PC-9 (cell line): ENCODE measurements at regions not wholly inside any gene's neighbourhood (a gene's known extent, or its start where the extent isn't known, plus 50 kb on each side); places are given as distances from the start of the nearest gene placed in this dataset.

Source experiments
- EZH2 ChIP-seq: fragments of 200-600 bp; sonication (generic); IDR thresholded peaks from 2 replicates; pipeline ENCODE4 v1.8.0; 2017; ENCODE audit warnings: antibody characterized with exemption, low read depth
- TF ChIP-seq, protein P1 (sequence below): fragments of 200-600 bp; sonication (generic); conservative IDR thresholded peaks from 2 replicates; pipeline ENCODE4 v1.6.1; 2017; ENCODE audit warnings: mixed run types, antibody characterized with exemption, mild to moderate bottlenecking, moderate library complexity

DNA sequence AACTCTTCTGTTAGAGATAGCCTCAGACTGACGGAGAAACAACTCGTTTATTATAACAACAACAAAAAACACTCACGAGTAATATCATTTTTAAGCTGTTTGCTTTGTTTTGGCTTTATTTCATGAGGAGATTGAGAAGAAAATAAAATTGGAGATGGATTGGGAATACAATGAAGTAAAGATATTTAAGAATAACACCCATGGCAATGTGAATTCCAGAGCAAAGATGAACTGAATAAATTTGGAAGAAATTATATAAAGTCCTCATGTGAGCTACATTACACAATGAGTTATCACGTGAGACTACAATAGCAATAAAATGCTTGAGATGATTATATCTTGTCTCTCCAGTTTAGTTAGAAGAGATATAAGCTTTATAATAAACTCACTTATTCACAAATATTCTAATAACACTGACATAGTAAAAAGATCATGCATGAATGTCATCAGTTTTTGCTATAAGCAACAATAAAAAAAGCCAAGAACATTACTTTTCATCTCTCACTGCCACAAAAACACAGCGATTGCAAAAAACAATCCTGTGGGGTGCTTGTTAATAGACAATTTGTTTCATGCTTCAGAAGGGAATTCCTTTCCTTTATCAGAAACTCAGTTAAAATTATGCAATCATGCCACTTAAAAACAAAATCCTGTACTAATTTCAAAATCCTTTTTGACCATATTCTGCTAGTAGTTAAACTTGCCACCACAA is 696.7 kb upstream of the MARCKS start:
- TF ChIP-seq, protein P1, sequence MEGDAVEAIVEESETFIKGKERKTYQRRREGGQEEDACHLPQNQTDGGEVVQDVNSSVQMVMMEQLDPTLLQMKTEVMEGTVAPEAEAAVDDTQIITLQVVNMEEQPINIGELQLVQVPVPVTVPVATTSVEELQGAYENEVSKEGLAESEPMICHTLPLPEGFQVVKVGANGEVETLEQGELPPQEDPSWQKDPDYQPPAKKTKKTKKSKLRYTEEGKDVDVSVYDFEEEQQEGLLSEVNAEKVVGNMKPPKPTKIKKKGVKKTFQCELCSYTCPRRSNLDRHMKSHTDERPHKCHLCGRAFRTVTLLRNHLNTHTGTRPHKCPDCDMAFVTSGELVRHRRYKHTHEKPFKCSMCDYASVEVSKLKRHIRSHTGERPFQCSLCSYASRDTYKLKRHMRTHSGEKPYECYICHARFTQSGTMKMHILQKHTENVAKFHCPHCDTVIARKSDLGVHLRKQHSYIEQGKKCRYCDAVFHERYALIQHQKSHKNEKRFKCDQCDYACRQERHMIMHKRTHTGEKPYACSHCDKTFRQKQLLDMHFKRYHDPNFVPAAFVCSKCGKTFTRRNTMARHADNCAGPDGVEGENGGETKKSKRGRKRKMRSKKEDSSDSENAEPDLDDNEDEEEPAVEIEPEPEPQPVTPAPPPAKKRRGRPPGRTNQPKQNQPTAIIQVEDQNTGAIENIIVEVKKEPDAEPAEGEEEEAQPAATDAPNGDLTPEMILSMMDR = no peak
- TF ChIP-seq EZH2 = no peak
